HG03045 (cell line): ENCODE measurements at regions not wholly inside any gene's neighbourhood (a gene's known extent, or its start where the extent isn't known, plus 50 kb on each side); places are given as distances from the start of the nearest gene placed in this dataset.
A peak's percentile ranks its signal among the peaks of the same experiment; 100 is the strongest.

Source experiments
- ATAC-seq: cut with Tn5 transposase; IDR thresholded peaks from one replicate; pipeline ENCODE4 v1.9.1; 2021; ENCODE audit warnings: mild to moderate bottlenecking, moderate library complexity; ENCODE audit not compliant: unreplicated experiment

DNA sequence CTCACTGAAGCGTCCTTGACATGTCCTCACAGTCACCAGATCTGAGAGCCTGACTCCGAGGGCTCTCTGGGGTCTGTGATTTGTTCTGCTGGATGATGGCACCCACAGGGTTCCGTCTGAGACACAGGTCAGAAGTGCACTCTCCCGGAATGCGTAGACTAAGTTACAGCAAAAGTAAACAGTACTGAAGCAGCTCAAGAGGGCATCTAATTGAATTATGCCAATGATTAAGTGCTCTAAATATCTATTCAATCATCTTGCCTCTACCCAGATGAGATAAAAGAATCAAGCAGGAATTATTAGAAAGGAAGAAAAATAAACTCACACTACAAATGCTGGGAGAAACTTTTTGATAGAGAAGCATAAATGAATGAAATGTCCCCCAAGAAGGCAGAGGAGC, 544.1 kb downstream of the SOX11 start:
- ATAC-seq: no peak

DNA sequence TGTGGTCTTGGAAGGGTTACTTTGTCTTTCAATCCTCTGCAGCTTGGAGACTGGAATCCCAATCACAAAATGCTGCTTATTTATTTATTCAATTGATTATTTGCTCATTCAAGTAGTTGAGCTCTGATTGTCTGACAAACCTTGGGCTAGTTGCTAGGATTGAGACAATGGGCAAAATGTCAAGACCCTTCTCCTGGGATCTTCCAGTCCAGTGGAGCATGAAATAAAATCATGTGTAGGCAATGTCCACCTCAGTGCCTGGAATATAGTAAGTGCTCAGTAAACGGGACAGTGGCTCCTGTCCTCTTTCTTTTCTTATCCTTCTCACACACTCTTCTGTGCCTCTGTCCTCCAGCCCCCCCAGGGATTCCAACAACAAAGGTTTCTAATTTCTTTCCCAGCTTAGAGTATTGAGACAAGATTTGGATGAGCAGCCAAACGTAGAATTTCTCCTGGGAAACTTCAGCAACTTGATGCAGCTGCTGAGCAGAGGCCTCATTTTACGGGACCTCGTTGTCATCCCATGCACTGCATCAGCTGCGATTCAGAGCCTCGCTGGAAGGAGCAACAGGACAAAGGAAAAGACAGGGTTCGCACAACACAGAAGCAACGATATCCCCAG, 545.0 kb downstream of the SOX11 start:
- no peak for ATAC-seq

GRCh38 chr2:6249557-6249956, 557.4 kb downstream of the SOX11 start:
- ATAC-seq: no peak

GRCh38 chr2:6254441-6254840, 562.3 kb downstream of the SOX11 start:
- ATAC-seq: no peak

- no peak for ATAC-seq
Observed at GRCh38 chr2:6264198-6264597, 572.0 kb downstream of the SOX11 start.

DNA sequence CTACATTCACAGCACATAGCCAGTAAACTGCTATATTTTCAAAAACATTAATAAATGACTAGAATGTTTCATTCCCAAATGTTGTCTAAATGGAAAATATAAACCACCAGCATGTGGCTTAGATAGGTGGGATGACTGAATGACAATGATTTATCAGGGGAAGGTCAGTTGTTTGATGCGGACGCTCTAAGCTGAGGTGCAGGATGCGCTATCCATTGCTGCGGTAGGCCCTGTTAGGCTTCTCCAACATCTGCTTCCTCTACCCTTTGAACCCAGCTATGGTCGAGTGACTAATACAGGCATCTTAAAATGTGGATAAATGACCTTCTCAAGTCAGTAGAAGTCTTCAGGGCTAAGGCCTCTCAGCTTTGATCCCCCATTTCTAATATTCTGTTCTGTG, 584.2 kb downstream of the CMPK2 start:
- no peak for ATAC-seq

- ATAC-seq: no peak
Observed at GRCh38 chr2:6283259-6283658, 582.4 kb downstream of the CMPK2 start.

- no peak for ATAC-seq
Observed at GRCh38 chr2:6287406-6287805, 578.3 kb downstream of the CMPK2 start.

- no peak for ATAC-seq
Observed at GRCh38 chr2:6288791-6289190, 576.9 kb downstream of the CMPK2 start.

- no peak for ATAC-seq
Observed at GRCh38 chr2:6290217-6291015, 575.3 kb downstream of the CMPK2 start.

GRCh38 chr2:6294791-6295190, 570.9 kb downstream of the CMPK2 start:
- no peak for ATAC-seq

DNA sequence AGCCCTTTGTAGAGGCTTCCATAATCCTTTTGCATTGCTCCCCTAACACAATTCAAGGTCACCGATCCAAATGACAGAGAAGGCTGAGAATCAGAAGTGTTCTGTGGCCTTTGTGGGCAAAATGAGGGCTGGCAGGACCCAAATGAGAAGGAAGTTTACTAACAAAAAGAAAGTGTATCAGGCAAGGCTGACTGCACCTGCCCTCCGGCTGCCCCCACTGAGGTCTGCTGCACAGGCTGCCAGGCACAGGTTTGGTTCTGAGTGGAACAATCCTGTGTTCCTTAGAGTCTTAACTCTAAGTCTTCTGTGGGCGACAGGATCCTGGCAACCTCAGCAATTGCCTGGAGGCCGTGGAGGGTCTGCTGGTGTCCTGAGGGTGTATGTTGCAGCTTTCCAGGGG, 568.5 kb downstream of the CMPK2 start:
- ATAC-seq: no peak

- no peak for ATAC-seq
Observed at GRCh38 chr2:6301426-6301825, 564.3 kb downstream of the CMPK2 start.

- ATAC-seq: no peak
Observed at GRCh38 chr2:6308986-6309385, 556.7 kb downstream of the CMPK2 start.

DNA sequence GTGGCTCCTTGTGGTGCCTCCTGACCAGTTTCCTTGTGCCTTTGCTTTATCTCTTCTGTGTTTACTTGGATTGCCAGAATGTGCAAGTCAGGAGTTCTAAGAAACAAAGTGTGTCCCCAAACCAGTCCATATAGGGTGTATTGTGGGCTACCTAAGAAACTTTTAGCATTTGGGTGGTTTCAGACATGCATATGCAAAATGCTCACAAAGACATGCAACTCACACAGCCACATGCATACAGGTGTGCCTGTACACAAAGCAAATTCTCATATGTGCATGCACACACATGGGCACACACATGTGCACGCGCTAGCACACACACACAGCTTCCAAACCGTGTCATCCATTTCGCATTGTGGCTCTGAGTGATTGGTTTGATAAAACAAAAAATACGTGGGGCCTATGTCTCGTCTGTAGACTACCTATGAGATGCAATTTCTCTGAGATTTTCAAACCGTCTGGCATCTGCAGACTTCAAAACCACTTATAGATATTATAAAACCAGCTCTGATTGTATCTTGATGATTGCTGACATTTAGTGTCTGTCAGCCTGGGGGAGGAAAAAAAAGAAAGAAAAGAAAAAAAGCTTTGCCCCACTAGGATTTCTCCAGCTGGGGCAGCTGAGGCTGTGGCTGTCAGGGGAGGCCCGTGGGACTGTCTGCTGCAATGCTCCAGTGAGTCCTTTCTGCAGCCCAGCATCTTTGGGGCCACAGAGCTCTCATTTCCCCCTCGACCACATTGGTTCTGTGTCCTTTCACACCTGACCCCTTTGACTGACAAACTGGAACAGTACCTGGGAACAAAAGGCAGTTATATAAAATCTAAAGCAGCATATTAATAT, 556.1 kb downstream of the CMPK2 start:
- ATAC-seq: peak; percentile 65

DNA sequence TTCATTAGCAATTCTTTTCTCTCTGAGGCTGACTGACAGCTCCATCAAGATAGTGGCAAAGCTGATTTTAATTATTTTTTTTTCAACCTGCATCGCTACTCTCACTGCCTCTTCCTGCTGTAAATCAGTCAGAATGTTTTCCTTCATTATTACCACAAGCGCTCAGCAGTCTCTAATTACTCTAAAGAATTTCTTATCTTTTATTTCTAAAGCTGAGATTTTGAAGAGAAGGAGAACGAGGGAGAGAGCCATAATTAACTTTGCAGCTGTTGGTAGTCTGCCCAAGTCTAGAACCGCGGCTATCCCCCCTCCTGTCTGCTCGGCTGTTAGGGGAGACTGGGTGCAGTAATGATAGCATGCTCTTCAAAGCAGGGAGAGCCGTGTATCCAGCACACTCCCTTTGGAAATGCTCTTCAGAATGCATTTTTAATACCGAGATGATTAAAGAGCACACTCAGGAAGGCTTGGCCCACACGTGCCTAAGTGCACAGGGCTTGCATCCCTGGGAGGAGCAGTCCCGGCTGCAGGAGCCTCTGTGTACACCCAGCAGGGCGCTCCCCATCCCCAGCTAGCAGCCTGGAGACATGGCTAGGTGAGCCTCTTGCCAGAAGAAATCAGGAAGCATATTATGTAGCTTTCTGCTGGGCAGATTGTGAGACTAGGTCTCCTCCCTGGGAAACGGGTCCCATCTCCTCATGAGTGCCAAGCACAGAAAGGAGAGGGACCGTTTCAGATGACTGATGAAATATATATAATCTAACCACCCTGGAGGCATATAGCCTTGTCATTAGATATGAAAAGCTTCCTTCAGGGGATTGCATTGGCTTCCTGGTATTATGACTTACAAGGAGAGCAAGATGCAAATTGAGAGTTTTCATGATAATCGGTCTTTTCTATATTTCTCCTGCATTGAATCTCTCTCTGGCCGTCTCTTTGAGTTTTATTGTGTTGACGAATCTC, 555.2 kb downstream of the CMPK2 start:
- ATAC-seq: peak; percentile 20

DNA sequence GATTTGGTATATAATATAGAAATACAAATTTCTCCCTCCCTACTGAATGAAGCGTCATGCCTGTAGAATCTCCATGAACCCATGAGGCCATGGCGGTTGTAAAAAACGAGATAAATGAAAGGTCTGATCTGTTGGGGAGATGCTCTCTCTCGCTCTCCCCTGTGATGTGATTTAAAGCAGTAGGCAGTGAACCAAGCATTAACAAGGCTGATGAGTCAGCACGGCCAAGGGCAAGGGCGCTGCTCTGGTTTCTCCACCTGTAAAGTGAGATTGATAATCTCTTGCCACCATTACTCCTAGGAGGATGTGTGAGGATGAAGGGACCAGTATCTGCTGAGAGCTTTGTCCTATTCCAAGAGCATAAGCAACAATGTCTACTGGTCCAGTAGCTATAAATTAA, 553.3 kb downstream of the CMPK2 start:
- ATAC-seq: no peak

- no peak for ATAC-seq
Observed at GRCh38 chr2:6314218-6314960, 551.3 kb downstream of the CMPK2 start.

DNA sequence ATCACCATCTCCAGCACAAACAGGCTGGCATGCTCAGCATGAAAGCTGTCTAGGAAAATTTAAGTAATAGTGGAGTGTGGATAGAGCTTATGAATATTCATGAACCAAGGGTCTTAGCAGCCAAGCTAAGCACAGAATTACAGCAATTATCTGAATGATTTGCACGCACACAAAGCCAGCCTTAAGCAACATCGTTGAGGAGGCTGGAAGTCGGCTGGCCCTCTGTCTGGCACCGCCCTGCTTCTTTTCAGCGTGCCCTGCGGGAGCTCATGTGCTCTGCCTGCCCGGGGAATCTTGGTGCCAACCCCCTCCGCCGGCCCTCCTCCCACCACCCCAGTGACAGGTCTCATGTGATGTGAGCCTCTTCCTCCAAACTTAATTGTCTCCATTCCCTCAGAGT, 540.1 kb downstream of the CMPK2 start:
- ATAC-seq: no peak

GRCh38 chr2:6326958-6327357, 538.7 kb downstream of the CMPK2 start:
- no peak for ATAC-seq
